ENCODE measurements at regions not wholly inside any gene's neighbourhood (a gene's known extent, or its start where the extent isn't known, plus 50 kb on each side); places are given as distances from the start of the nearest gene placed in this dataset.
A peak's percentile ranks its signal among the peaks of the same experiment; 100 is the strongest.
"Not testable (repeated sequence)": the region's sequence is repeated elsewhere in the genome, so short reads cannot be mapped to it uniquely, and the experiment has no call there.

GRCh38 chr5:17123773-17124172, 93.7 kb upstream of the BASP1 start:
- not testable (repeated sequence) for DNase-seq (ENCODE audit: low read depth)

GRCh38 chr5:17127743-17128231, 89.6 kb upstream of the BASP1 start:
- DNase-seq (ENCODE audit: low read depth), result peak; percentile 78

- DNase-seq (ENCODE audit: low read depth), result no peak
Measured at GRCh38 chr5:17129093-17129849, 88.2 kb upstream of the BASP1 start.

GRCh38 chr5:17130302-17130701, 87.1 kb upstream of the BASP1 start:
- DNase-seq (ENCODE audit: low read depth), result peak; percentile 73

DNA sequence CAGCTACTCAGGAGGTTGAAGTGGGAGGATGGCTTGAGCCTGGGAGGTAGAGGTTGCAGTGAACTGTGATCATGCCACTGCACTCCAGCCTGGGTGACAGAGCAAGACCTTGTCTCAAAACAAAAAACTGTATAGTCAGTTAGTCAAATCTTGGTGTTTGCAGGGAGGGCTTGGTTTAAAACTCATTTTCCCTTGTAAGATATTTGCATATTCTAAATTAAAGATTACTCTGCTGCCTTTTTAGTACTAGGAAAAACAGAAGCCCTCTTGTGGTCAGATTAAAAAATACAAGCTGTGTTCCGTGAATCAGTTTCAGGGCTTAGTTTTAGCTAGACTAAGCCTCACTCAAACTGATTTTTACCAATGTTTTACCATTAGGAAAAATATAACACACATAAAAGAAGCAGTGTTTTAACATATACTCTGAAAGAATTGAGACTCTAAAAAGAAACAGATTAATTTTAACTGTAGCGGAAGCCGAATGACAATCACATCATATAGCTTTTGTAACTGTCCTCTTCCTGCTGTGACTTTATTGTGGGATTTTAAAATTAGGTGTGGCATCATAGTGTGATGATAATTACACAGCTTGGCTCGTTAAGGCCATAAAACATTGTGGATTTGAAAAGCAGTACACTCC, 84.9 kb upstream of the BASP1 start:
- no peak for DNase-seq (ENCODE audit: low read depth)

DNA sequence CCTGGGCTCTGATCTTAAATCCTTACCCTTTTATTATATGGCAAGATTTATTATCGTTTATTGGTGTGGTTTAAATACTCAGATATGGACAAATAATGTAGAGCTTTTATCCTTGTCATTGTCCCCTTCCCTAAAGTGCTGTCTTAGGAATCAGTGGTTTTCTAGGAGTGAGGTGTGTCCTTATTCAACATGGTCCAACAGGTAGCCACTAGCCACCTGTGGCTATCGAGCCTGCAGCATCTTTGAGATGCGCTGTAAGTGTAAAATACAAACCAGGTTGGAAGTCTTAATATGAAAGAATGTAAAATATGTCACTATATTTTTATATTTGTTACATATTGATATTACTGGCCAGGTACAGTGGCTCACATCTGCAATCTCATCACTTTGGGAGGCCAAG, 82.4 kb upstream of the BASP1 start:
- no peak for DNase-seq (ENCODE audit: low read depth)

DNA sequence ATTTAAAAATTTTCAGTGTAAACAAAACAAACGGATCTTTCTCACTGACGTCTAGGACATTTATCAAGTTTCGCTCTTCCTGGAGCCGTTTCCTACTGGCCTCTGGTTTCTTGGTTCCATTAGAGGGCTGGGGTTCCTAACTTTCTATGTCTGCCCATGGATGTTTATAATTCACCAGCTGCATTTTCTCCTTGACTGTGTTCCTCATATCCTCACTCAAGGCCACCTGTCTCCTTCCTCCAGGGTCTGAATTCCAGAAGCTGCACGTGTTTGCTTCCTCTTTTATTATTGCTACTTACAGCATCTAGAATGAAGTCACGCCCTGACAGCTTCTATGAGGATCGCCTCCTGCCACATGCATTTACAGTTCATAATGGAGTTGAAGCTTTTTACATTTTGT, 74.1 kb upstream of the BASP1 start:
- no peak for DNase-seq (ENCODE audit: low read depth)

DNA sequence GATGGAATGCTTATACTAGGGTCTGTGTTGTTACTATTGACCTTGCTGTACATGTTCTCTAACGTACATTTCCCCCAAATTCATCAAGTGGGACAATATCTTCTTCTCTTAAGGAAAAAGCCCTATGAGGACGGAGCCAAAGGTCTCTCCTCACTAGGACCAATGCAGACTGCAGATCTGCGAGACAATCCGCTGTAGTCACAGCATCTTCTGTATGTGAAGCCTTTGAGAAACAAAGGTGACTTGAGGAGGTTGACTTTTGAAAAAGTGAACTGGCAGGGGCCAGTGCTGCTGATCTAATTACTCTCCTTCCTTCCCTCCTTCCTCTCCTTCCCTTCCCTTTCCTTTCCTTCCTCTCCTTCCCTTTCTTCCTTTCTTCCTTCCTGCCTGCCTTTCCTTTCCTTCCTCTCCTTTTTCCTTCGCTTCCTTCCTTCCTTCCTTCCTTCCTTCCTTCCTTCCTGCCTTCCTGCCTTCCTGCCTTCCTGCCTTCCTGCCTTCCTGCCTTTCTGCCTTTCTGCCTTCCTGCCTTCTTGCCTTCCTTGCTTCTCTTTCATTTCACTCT, 71.1 kb upstream of the BASP1 start:
- DNase-seq (ENCODE audit: low read depth), result no peak

GRCh38 chr5:17147170-17147569, 70.3 kb upstream of the BASP1 start:
- no peak for DNase-seq (ENCODE audit: low read depth)

DNA sequence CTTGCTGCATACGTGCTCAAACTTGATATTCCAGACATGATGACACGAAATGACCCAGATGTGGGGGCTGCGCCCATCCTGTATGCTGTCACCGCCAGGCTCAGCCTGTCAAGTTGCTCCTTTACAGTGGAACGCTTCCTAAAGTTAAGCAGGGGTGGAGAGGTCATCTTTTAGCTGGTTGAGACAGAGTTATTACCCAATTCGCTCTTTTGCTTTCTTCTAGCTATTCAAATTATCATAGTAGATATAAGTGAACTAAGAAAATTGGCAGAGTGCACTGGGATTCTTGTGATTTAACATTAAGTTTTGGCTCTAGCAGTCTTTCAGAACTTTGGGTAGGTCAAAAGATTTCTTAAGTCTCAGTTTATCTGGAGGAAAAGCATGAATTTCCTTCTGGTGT, 69.8 kb upstream of the BASP1 start:
- DNase-seq (ENCODE audit: low read depth), result no peak

GRCh38 chr5:17148481-17148880, 69.0 kb upstream of the BASP1 start:
- no peak for DNase-seq (ENCODE audit: low read depth)

GRCh38 chr5:17149786-17150185, 67.6 kb upstream of the BASP1 start:
- no peak for DNase-seq (ENCODE audit: low read depth)

- no peak for DNase-seq (ENCODE audit: low read depth)
Measured at GRCh38 chr5:17150531-17150930, 66.9 kb upstream of the BASP1 start.

DNA sequence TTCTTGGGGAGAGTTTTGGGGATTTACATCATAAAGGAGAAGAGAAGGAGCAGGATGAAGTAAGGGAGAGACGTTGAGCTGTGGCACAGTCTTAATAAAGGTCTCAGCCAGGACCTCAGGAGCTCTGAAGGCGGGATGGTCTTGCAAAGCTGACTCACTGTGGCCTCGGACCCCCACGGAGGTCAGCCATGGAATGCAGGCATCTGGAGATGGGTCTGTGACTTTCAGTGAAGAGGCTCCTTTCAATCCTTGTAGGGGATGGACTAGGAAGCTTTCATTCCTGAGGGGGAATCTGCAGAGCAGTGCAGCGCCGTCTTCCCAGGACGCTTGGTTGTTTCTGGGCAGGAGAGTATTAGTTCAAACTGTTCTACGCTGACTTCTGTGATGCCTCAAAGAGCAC, 65.7 kb upstream of the BASP1 start:
- peak; percentile 27 for DNase-seq (ENCODE audit: low read depth)

- peak; percentile 63 for DNase-seq (ENCODE audit: low read depth)
Measured at GRCh38 chr5:17154211-17154996, 63.0 kb upstream of the BASP1 start.

DNA sequence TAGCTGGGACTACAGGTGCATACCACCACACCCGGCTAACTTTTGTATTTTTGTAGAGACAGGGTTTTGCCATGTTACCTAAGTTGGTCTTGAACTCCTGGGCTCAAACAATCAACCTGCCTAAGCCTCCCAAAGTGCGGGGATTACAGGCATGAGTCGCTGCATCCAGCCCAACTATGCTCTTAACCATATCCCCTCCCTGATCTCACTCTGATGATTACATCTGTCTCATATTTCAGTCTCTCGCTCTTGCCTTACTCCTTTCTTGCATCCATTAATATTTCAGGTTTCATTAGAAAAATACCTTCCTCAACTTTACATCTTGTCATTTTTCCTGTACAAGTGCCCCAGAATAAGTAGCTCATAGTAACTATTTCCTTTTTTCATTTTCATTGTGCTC, 61.0 kb upstream of the BASP1 start:
- DNase-seq (ENCODE audit: low read depth), result peak; percentile 46

DNA sequence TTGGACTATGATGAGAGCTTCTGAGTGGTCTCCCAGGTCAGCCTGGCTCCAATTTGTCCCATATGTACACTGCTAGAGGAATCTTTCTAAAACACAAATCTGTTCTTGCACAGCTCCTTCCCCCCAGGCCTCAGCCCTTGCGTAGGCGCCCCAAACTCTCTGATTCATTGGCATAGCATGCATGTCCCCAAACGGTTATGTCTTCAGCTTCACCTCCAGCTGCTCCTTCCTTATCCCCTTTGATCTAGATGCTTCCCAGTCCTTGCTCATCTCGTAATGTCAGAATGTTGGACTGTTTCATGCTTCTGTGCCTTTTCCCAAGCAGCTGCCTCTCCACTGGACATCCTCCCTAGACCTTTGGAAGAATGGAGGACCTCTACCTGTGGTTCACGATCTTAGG, 60.1 kb upstream of the BASP1 start:
- DNase-seq (ENCODE audit: low read depth), result no peak

DNA sequence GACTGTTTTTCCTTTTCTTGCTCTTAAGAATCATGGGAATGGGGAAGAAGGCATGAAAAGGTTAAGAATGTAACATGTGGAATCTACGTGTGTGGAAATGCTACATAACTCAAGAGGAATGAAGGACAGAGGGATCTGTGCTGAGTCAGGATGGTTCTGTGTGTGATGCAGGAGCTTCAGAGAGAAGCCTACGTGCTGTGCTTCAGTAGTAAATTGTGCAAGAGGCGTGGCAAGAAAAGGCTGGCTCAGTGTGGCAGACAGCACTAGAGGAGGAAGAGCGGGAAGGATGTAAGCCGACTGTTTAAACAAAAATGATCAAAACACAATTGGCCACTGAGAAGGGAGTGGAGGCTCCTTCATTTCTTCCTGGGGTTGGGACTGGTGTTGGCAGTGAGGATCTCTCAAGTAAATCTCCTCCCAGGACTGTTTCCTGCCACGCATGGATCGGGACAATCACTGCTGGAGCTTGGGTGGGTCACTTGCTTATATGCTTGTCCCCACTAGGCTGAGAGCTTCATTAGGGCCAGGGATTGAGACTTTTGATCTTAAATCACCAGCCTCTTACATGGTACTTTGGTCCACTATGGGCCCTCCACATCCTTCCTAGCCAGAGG, 59.4 kb upstream of the BASP1 start:
- DNase-seq (ENCODE audit: low read depth), result no peak

DNA sequence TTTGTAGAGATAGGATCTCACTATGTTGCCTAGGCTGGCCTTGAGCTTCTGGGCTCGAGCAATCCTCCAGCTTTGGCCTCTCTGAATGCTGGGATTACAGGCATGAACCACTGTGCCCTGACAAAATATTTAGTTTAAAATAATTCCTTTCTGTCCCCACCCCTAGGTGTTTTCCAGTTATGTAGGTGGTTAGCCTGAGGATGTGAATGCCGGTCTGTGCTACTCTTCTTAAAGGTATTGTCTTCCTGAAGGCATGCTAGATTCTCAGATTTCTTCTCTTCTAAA, 56.7 kb upstream of the BASP1 start:
- no peak for DNase-seq (ENCODE audit: low read depth)

DNA sequence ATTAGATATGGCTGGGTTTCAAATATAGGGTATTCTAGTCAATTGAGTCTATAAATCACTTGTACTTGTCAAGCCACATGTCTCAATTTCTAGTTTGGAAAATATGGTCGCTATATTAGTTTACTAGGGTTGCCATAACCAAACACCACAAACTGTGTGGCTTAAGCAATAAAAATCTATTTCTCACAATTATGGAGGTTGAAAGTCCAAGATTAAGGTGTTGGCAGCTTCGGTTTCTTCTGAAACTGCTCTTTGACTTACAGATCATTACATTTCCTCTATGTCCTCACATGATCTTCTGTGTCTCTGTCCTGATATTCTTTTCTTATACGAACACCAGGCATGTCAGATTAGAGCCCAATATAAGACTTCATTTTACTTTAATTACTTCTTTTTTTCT, 55.8 kb upstream of the BASP1 start:
- DNase-seq (ENCODE audit: low read depth), result no peak

DNA sequence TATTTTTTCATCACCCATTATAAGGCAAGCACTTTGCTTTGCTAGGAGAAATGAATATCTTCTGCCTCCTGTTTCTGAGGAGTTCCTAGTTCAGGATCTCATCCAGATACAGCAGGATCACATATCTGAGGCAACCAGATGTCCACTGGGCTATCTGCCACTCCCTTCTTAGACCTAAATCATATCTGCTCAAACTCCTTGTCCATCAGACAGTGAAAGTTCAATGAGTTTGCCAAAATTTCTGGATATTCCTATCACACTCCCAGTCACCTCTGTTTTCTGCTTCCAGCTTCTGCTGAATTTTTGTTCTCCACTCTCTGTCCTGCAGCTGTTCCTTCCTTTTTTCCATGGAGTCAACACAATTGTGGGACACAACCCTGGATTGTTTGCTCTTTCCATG, 54.2 kb upstream of the BASP1 start:
- no peak for DNase-seq (ENCODE audit: low read depth)

DNA sequence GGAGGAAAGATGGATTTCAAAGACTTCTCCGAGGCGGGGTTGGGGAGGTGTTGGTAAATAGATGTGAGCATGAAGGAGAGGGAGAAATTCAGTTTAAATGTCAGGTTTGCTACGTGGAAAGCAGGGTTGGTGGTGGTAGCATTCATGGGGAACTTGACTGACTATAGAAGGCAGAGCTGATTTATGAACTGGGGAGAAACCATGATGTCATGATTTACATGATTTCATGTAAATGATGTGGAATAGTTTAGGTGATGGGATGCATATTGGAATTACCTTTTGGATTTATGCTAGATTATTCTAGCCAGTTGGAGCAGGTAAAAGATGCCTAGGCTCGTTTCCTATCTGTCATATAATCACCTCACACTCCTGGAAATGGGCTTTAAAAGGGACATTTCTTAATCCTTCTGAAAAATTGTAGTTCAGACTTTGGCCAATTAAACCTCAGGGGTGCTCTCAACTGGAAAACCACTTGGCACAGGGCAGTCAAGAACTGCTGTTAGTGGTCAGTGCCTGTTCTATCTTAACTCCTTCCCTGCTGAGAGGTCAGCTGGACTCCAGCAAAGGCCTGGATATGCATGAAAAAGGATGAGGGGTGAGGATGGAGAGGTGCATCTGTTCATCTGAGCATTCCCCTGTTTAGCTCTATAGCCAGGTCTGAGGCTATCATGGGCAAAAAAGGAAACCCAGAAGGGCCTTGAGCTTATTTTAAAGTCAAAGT, 50.1 kb upstream of the BASP1 start:
- DNase-seq (ENCODE audit: low read depth), result no peak
